ENCODE measurements at regions not wholly inside any gene's neighbourhood (a gene's known extent, or its start where the extent isn't known, plus 50 kb on each side); places are given as distances from the start of the nearest gene placed in this dataset.

- TF ChIP-seq, protein P1, sequence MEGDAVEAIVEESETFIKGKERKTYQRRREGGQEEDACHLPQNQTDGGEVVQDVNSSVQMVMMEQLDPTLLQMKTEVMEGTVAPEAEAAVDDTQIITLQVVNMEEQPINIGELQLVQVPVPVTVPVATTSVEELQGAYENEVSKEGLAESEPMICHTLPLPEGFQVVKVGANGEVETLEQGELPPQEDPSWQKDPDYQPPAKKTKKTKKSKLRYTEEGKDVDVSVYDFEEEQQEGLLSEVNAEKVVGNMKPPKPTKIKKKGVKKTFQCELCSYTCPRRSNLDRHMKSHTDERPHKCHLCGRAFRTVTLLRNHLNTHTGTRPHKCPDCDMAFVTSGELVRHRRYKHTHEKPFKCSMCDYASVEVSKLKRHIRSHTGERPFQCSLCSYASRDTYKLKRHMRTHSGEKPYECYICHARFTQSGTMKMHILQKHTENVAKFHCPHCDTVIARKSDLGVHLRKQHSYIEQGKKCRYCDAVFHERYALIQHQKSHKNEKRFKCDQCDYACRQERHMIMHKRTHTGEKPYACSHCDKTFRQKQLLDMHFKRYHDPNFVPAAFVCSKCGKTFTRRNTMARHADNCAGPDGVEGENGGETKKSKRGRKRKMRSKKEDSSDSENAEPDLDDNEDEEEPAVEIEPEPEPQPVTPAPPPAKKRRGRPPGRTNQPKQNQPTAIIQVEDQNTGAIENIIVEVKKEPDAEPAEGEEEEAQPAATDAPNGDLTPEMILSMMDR (IDR thresholded peaks at IDR 0.05), result no peak
- no peak for TF ChIP-seq EZH2 (IDR thresholded peaks at IDR 0.05; ENCODE audit: borderline replicate concordance, insufficient read depth, low read depth, low read length, poor library complexity, severe bottlenecking)
Measured at GRCh38 chr11:134481933-134482527, 70.0 kb upstream of the B3GAT1 start.
